Neural progenitor cell (in vitro differentiated cells): ENCODE measurements at regions not wholly inside any gene's neighbourhood (a gene's known extent, or its start where the extent isn't known, plus 50 kb on each side); places are given as distances from the start of the nearest gene placed in this dataset.

Experiments
- CTCF ChIP-seq: fragments of 200-600 bp; sonication (generic); IDR thresholded peaks from 2 replicates; pipeline ENCODE4 v1.5.1; 2017; ENCODE audit warnings: antibody characterized with exemption, mild to moderate bottlenecking
- EZH2 ChIP-seq: fragments of 200-600 bp; sonication (generic); IDR thresholded peaks from 2 replicates; pipeline ENCODE4 v1.6.1; 2017; ENCODE audit warnings: antibody characterized with exemption, mild to moderate bottlenecking, moderate library complexity

- no peak for TF ChIP-seq CTCF
- no peak for TF ChIP-seq EZH2
Observed at GRCh38 chr14:98962118-98962517, 309.9 kb downstream of the BCL11B start.
